HG03060 (cell line): ENCODE measurements at regions not wholly inside any gene's neighbourhood (a gene's known extent, or its start where the extent isn't known, plus 50 kb on each side); places are given as distances from the start of the nearest gene placed in this dataset.

Experiments
- ATAC-seq: cut with Tn5 transposase; IDR thresholded peaks from one replicate; pipeline ENCODE4 v1.9.1; 2021; ENCODE audit warnings: low read depth, moderate number of reproducible peaks; ENCODE audit not compliant: unreplicated experiment

DNA sequence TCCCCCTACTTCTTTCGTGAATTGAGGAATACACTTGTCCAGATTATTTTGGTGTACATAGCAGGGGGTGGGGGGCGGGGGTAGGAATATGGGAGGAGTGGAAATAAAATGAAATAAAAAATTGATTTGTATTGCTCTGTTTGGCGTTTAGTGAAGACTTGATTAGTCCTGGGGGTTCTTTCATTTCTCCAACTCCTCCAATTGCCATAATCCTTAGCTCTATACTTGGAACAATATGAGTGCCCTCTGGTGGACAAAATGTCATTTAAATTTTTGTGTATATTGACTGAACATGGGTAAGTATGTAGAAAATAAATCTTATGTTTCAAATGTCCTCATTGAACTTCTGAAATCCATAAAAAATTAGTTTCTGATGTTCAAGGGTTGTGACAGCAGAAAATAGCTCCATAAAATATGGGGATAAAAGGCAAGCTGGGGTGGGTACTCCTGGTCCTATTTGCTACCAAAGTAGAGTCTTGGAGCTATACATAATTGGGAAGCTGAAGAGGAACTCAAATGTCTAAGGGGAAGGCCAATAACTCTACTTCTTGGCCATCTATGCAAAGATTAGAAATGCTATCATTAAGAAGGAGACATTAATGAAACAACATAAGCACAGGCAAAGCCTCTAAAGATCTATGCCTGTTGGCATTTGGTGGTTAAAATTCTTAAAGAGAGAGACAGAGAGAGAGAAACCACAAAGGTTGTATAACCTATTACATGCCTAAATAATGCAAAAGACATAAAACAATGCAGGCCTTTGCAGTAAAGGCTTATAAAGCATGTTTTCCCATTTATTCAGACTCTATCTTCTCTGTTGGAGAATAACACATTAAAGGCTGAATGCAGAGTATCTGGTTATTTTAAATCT is 421.6 kb downstream of the METTL15 start:
- no peak for ATAC-seq

GRCh38 chr11:28529046-28529445 is 420.9 kb downstream of the METTL15 start:
- ATAC-seq = no peak

GRCh38 chr11:28528217-28528616 is 420.0 kb downstream of the METTL15 start:
- no peak for ATAC-seq

- ATAC-seq = no peak
Measured at GRCh38 chr11:28526406-28526751, 418.2 kb downstream of the METTL15 start.

DNA sequence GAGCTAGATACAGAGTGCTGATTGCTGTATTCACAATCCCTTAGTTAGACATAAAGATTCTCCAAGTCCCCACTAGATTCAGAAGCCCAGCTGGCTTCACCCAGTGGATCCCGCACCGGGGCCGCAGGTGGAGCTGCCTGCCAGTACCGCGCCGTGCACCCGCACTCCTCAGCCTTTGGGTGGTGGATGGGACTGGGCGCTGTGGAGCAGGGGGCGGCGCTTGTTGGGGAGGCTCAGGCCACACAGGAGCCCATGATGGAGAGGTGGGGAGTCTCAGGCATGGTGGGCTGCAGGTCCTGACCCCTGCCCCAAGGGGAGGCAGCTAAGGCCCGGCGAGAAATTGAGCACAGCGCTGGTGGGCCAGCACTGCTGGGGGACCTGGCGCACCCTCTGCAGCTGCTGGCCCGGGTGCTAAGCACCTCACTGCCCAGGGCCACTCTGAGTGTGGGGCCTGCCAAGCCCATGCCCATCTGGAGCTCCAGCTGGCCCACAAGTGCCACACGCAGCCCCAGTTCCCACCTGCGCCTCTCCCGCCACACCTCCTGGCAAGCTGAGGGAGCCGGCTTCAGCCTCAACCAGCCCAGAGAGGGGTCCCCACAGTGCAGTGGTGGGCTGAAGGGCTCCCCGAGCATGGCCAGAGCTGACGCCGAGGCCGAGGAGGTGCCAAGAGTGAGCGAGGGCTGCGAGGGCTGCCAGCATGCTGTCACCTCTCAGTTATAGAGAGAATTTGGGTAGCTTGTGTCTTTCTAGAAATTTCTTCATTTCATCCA is 417.6 kb downstream of the METTL15 start:
- no peak for ATAC-seq

- ATAC-seq = no peak
Measured at GRCh38 chr11:28524098-28524497, 415.9 kb downstream of the METTL15 start.

- ATAC-seq = no peak
Measured at GRCh38 chr11:28521075-28521474, 412.9 kb downstream of the METTL15 start.

- no peak for ATAC-seq
Measured at GRCh38 chr11:28520291-28520690, 412.1 kb downstream of the METTL15 start.

DNA sequence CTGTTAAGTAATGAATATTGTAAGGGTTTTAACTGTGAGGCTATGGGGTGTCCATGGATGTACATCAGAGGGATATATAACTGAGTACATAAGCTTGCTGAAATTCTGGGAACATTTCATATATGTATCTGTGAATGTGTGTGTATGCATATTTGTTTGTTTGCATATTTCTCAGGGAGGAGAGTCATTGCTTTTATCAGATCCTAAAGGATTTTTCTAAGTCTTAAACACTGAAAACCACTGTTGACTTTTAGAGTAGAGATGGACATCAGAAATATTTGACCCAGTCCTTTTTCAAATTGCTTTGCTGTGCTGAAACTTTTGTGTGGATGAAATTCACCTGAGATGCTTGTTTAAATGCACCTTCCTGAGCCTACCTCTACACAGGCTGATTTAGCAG is 410.6 kb downstream of the METTL15 start:
- ATAC-seq = no peak

DNA sequence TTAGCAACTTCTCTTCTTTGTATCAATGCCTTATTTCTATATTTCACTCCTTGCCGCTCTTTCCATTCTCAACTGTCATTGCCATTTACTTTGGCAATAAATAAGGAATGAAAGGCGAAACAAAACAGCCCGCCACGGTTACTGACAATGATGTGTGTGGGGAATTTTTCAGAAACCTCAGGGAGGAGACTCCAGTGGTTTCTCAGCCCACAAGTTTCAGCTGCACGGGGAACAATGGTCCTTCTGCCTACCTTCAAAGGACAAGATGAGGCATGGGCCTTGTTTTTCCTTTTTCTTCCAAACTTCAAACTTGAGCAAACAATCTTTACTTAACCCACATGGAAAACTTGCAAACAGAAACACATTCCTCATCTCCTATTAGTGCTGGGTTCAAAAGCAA is 409.4 kb downstream of the METTL15 start:
- ATAC-seq = no peak

- ATAC-seq = no peak
Measured at GRCh38 chr11:28514391-28514790, 406.2 kb downstream of the METTL15 start.

GRCh38 chr11:28512143-28512756 is 404.1 kb downstream of the METTL15 start:
- no peak for ATAC-seq

- no peak for ATAC-seq
Measured at GRCh38 chr11:28505232-28505631, 397.0 kb downstream of the METTL15 start.

- no peak for ATAC-seq
Measured at GRCh38 chr11:28504555-28505110, 396.4 kb downstream of the METTL15 start.

GRCh38 chr11:28495333-28495732 is 387.1 kb downstream of the METTL15 start:
- ATAC-seq = no peak

DNA sequence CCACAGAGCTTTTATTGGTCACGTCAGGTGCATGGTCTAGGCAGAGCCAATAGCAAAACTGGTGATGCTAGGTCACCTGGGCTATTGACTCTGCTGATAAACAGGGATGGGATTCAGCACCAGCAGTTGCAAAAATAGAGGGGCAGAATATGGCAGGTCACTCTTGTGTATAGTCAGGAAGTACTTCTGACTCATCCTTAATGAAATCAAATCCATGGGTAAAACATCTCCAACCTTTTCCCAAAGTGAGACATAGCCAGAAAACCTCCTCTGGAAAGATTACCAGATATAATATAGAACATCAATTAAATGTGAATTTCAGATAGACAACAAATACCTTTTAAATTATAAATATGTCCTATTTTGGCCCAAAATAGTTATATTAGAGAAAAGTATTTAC is 383.2 kb downstream of the METTL15 start:
- no peak for ATAC-seq

- ATAC-seq = no peak
Measured at GRCh38 chr11:28490773-28491382, 382.7 kb downstream of the METTL15 start.

GRCh38 chr11:28488336-28488735 is 380.1 kb downstream of the METTL15 start:
- no peak for ATAC-seq

GRCh38 chr11:28483072-28483867 is 375.1 kb downstream of the METTL15 start:
- no peak for ATAC-seq

GRCh38 chr11:28482666-28483065 is 374.5 kb downstream of the METTL15 start:
- ATAC-seq = no peak
